CD4-positive, alpha-beta memory T cell (primary cell): ENCODE measurements at regions not wholly inside any gene's neighbourhood (a gene's known extent, or its start where the extent isn't known, plus 50 kb on each side); places are given as distances from the start of the nearest gene placed in this dataset.

Source experiments
- CTCF ChIA-PET: fragments of 350-600 bp; sonication (Branson Sonifier 250); formaldehyde crosslinking; loops from one replicate; lab custom pipeline; 2021; ENCODE audit warnings: inconsistent platforms; ENCODE audit not compliant: partially characterized antibody; lab: Charles Lee
- POLR2A ChIA-PET: fragments of 350-600 bp; sonication (Branson Sonifier 250); formaldehyde crosslinking; loops from one replicate; lab custom pipeline; 2021; ENCODE audit not compliant: partially characterized antibody; lab: Charles Lee
- DNase-seq, 5 donors: peaks; one replicate each; pipeline versions ENCODE4 v3.0.0 to v3.0.0-alpha.2; 2020 to 2022; ENCODE audit warnings: mixed read lengths in 1 of 5
- H3K27ac ChIP-seq: one replicate; pipeline ENCODE4 v1.7.0; 2013; ENCODE audit warnings: low read depth, low read length
- H3K27me3 ChIP-seq: 2 replicates; pipeline ENCODE4 v1.7.0; 2013; ENCODE audit warnings: mild to moderate bottlenecking, low read length, moderate library complexity; ENCODE audit not compliant: insufficient read depth
- H3K36me3 ChIP-seq: 2 replicates; pipeline ENCODE4 v1.7.0; 2013; ENCODE audit warnings: mild to moderate bottlenecking, low read length, moderate library complexity; ENCODE audit not compliant: insufficient read depth
- H3K4me1 ChIP-seq: 2 replicates; pipeline ENCODE4 v1.7.0; 2013; ENCODE audit warnings: mild to moderate bottlenecking, low read length, moderate library complexity; ENCODE audit not compliant: insufficient read depth
- H3K4me3 ChIP-seq, 2 donors: one replicate each; pipeline ENCODE4 v1.7.0; 2013; ENCODE audit warnings: low read length in 2 of 2, mild to moderate bottlenecking in 1 of 2
- H3K9me3 ChIP-seq, 2 donors: one replicate each; pipeline ENCODE4 v1.7.0; 2013; ENCODE audit warnings: low read length in 2 of 2, control low read depth in 1 of 2; ENCODE audit not compliant: control insufficient read depth in 1 of 2
- H3K27ac Mint-ChIP-seq, 7 donors: one replicate each; pipeline ENCODE4 v1.8.0; 2020 to 2021; ENCODE audit warnings: mixed read lengths in 7 of 7, mild to moderate bottlenecking in 6 of 7, inconsistent platforms in 3 of 7, moderate library complexity in 3 of 7
- H3K27me3 Mint-ChIP-seq, 2 donors: one replicate each; pipeline ENCODE4 v1.8.0; 2020 to 2021; ENCODE audit warnings: mixed read lengths in 2 of 2
- H3K36me3 Mint-ChIP-seq, 2 donors: one replicate each; pipeline ENCODE4 v1.8.0; 2020 to 2021; ENCODE audit warnings: mixed read lengths in 2 of 2, inconsistent platforms in 1 of 2, mild to moderate bottlenecking in 1 of 2
- H3K4me1 Mint-ChIP-seq, 4 donors: one replicate each; pipeline ENCODE4 v1.8.0; 2020 to 2021; ENCODE audit warnings: mixed read lengths in 4 of 4, mild to moderate bottlenecking in 1 of 4
- H3K4me3 Mint-ChIP-seq, 8 donors: one replicate each; pipeline ENCODE4 v1.8.0; 2020 to 2021; ENCODE audit warnings: mixed read lengths in 8 of 8, mild to moderate bottlenecking in 7 of 8, moderate library complexity in 6 of 8, inconsistent platforms in 3 of 8
- H3K9me3 Mint-ChIP-seq, 8 donors: one replicate each; pipeline ENCODE4 v1.8.0; 2020 to 2021; ENCODE audit warnings: mixed read lengths in 8 of 8, mild to moderate bottlenecking in 5 of 8, inconsistent platforms in 3 of 8, moderate library complexity in 1 of 8
- intact Hi-C: fragments of 100-400 bp; cut with micrococcal nuclease; formaldehyde crosslinking; loops from one replicate; pipeline ENCODE4 v1.15.1; 2023

DNA sequence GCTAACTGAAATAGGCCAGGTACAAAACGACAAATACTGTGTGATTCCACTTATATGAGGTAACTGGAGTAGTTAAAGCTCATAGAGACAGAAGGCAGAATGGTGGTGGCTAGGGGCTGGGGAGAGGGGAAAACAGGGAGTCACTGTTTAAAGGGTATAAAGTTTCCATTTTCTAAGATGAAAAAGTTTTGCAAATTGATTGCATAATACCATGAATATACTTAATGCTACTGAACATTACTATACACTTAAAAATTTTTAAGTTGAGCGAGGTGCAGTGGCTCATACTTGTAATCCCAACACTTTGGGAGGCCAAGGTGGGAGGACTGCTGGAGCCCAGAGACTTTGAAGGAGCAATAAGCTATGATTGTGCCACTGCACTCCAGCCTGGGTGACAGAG is 138.6 kb upstream of the ARID1B start:
- peaks cover 19% of the 10 kb centered on the region for H3K4me1 ChIP-seq
- H3K4me3 Mint-ChIP-seq: no peak overlapping the region
- ChIA-PET POLR2A (no interaction called here), CTCF (no interaction called here)
- peaks cover 16 to 24% (median 20%) of the 10 kb centered on the region in 4 donors for H3K4me1 Mint-ChIP-seq
- H3K36me3 Mint-ChIP-seq: no peaks in the 10 kb centered on the region
- no peak overlapping the region for H3K27ac Mint-ChIP-seq
- H3K27me3 ChIP-seq: no peaks in the 10 kb centered on the region
- H3K9me3 Mint-ChIP-seq: peaks cover 0 to 14% (median 1%) of the 10 kb centered on the region in 8 donors
- DNase-seq: no peak
- intact Hi-C loops: no loop called here
- no peaks in the 10 kb centered on the region for H3K9me3 ChIP-seq
- H3K27ac ChIP-seq: no peak overlapping the region
- no peaks in the 10 kb centered on the region for H3K36me3 ChIP-seq
- peaks cover 0 to 1% of the 10 kb centered on the region in 2 donors for H3K27me3 Mint-ChIP-seq
- no peak overlapping the region for H3K4me3 ChIP-seq

DNA sequence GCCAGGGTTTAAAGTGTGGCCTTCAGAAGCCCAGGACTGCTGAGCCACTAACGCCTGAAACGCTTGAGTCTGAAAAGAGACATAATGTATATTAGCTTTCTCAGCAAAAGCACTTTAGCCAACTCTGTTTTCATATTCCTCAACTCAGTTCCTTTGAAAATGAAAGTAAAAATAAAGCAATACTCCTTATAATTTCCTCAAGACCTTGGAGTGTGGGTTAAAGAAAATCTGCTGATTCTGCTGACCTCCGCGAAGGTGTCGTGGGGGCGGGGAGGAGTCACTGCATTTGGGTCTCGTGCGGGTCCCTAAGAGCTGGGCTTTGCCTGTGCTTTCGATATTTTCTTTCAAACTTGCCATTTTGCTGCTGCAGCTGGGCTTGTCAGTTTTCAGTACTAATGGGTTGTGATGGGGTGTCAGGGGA is 142.2 kb upstream of the ARID1B start:
- Mint-ChIP-seq H3K27me3 (no peaks in the 10 kb centered on the region), H3K36me3 (no peaks in the 10 kb centered on the region), H3K27ac (peak overlapping the region in 6 of 7 donors; percentile 23 to 86 (median 48)), H3K9me3 (peaks cover 0 to 2% (median 0%) of the 10 kb centered on the region in 8 donors), H3K4me3 (peak overlapping the region; percentile 45 to 77 (median 72)), H3K4me1 (peaks cover 20 to 30% (median 25%) of the 10 kb centered on the region in 4 donors)
- Histone ChIP-seq H3K9me3 (no peaks in the 10 kb centered on the region), H3K36me3 (no peaks in the 10 kb centered on the region), H3K27ac (no peak overlapping the region), H3K4me1 (peaks cover 22% of the 10 kb centered on the region), H3K27me3 (no peaks in the 10 kb centered on the region), H3K4me3 (no peak overlapping the region)
- intact Hi-C loops: no loop called here
- POLR2A ChIA-PET: no interaction called here
- no peak for DNase-seq
- CTCF ChIA-PET: no interaction called here

DNA sequence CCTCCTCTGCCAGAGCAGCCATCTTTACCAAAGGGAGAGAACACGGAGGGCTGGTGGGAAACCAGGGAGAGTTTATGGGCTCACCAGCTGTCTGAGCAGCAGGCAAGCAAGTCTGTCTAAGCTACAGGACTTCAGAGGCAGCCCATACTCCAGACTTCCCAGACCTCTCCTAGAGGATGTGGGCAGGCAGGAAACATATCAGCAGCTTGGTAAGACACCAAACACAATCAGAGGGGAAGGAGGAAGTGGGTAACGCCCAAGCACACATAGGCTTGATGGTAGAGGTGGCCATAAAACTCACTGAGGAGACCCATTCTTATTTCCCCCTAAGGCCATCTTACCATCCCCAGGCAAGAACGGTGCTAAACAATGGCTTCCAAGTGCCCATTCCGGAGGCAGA is 143.1 kb upstream of the ARID1B start:
- no peak for DNase-seq
- H3K27ac Mint-ChIP-seq: peak overlapping the region in 2 of 7 donors; percentile 34 to 56
- ChIA-PET CTCF (no interaction called here), POLR2A (no interaction called here)
- H3K27me3 ChIP-seq: no peaks in the 10 kb centered on the region
- no peaks in the 10 kb centered on the region for H3K36me3 Mint-ChIP-seq
- H3K4me1 ChIP-seq: peaks cover 22% of the 10 kb centered on the region
- no peaks in the 10 kb centered on the region for H3K9me3 ChIP-seq
- no peaks in the 10 kb centered on the region for H3K36me3 ChIP-seq
- peak overlapping the region in 7 of 8 donors; percentile 9 to 70 (median 61) for H3K4me3 Mint-ChIP-seq
- intact Hi-C loops: no loop called here
- peaks cover 20 to 30% (median 25%) of the 10 kb centered on the region in 4 donors for H3K4me1 Mint-ChIP-seq
- no peak overlapping the region for H3K27ac ChIP-seq
- H3K9me3 Mint-ChIP-seq: no peaks in the 10 kb centered on the region
- no peaks in the 10 kb centered on the region for H3K27me3 Mint-ChIP-seq
- peak overlapping the region in 1 of 2 donors; percentile 5 for H3K4me3 ChIP-seq

- Histone ChIP-seq H3K9me3 (no peaks in the 10 kb centered on the region), H3K4me1 (peaks cover 22% of the 10 kb centered on the region), H3K36me3 (no peaks in the 10 kb centered on the region), H3K4me3 (no peak overlapping the region), H3K27me3 (no peaks in the 10 kb centered on the region), H3K27ac (no peak overlapping the region)
- Mint-ChIP-seq H3K4me1 (peaks cover 20 to 30% (median 25%) of the 10 kb centered on the region in 4 donors), H3K27ac (peak overlapping the region in 1 of 7 donors; percentile 60), H3K36me3 (no peaks in the 10 kb centered on the region), H3K27me3 (no peaks in the 10 kb centered on the region), H3K4me3 (peak overlapping the region in 5 of 8 donors; percentile 29 to 53 (median 35)), H3K9me3 (no peaks in the 10 kb centered on the region)
- ChIA-PET POLR2A (no interaction called here), CTCF (no interaction called here)
- intact Hi-C loops: no loop called here
- no peak for DNase-seq
Observed at GRCh38 chr6:156633291-156633690, 143.9 kb upstream of the ARID1B start.

- H3K9me3 ChIP-seq: no peaks in the 10 kb centered on the region
- H3K27me3 Mint-ChIP-seq: no peaks in the 10 kb centered on the region
- no peaks in the 10 kb centered on the region for H3K36me3 Mint-ChIP-seq
- H3K4me3 ChIP-seq: no peak overlapping the region
- H3K4me3 Mint-ChIP-seq: no peak overlapping the region
- peaks cover 20 to 30% (median 24%) of the 10 kb centered on the region in 4 donors for H3K4me1 Mint-ChIP-seq
- no peaks in the 10 kb centered on the region for H3K27me3 ChIP-seq
- H3K27ac Mint-ChIP-seq: no peak overlapping the region
- H3K27ac ChIP-seq: no peak overlapping the region
- H3K4me1 ChIP-seq: peaks cover 22% of the 10 kb centered on the region
- intact Hi-C loops: no loop called here
- ChIA-PET POLR2A (no interaction called here), CTCF (no interaction called here)
- no peaks in the 10 kb centered on the region for H3K36me3 ChIP-seq
- DNase-seq: no peak
- H3K9me3 Mint-ChIP-seq: no peaks in the 10 kb centered on the region
Observed at GRCh38 chr6:156630613-156631302, 146.4 kb upstream of the ARID1B start.

- no peaks in the 10 kb centered on the region for H3K27me3 Mint-ChIP-seq
Observed at GRCh38 chr6:156628805-156629204, 148.4 kb upstream of the ARID1B start.

GRCh38 chr6:156627524-156627923 is 149.7 kb upstream of the ARID1B start:
- no peak overlapping the region for H3K27ac Mint-ChIP-seq
- Histone ChIP-seq H3K27ac (no peak overlapping the region), H3K4me3 (no peak overlapping the region), H3K9me3 (no peaks in the 10 kb centered on the region), H3K27me3 (no peaks in the 10 kb centered on the region), H3K36me3 (no peaks in the 10 kb centered on the region), H3K4me1 (no peaks in the 10 kb centered on the region)
- no peaks in the 10 kb centered on the region for H3K4me1 Mint-ChIP-seq
- CTCF ChIA-PET: no interaction called here
- no peaks in the 10 kb centered on the region for H3K27me3 Mint-ChIP-seq
- H3K36me3 Mint-ChIP-seq: no peaks in the 10 kb centered on the region
- H3K9me3 Mint-ChIP-seq: no peaks in the 10 kb centered on the region
- POLR2A ChIA-PET: no interaction called here
- DNase-seq: no peak
- intact Hi-C loops: no loop called here
- H3K4me3 Mint-ChIP-seq: no peak overlapping the region

More at GRCh38 chr6:156628805-156629204, 148.4 kb upstream of the ARID1B start:
- H3K27me3 ChIP-seq: no peaks in the 10 kb centered on the region
- Mint-ChIP-seq H3K4me3 (no peak overlapping the region), H3K27ac (no peak overlapping the region), H3K4me1 (peaks cover 4 to 11% (median 6%) of the 10 kb centered on the region in 4 donors), H3K9me3 (no peaks in the 10 kb centered on the region), H3K36me3 (no peaks in the 10 kb centered on the region)
- ChIA-PET CTCF (no interaction called here), POLR2A (no interaction called here)
- no peak for DNase-seq
- H3K36me3 ChIP-seq: no peaks in the 10 kb centered on the region
- peaks cover 6% of the 10 kb centered on the region for H3K4me1 ChIP-seq
- H3K4me3 ChIP-seq: no peak overlapping the region
- no peak overlapping the region for H3K27ac ChIP-seq
- intact Hi-C loops: no loop called here
- no peaks in the 10 kb centered on the region for H3K9me3 ChIP-seq
